H9 (cell line): ENCODE measurements at regions not wholly inside any gene's neighbourhood (a gene's known extent, or its start where the extent isn't known, plus 50 kb on each side); places are given as distances from the start of the nearest gene placed in this dataset.

ENCODE experiments used
- DNase-seq: peaks from one replicate; pipeline ENCODE4 v3.0.0-alpha.2; 2017
- H2AFZ ChIP-seq: one replicate; pipeline ENCODE4 v1.6.1; 2013; ENCODE audit warnings: mild to moderate bottlenecking, low read length, control low read depth, moderate library complexity
- H2AK5ac ChIP-seq: 2 replicates; pipeline ENCODE4 v1.6.1; 2013; ENCODE audit warnings: low read length, control low read depth, mixed read lengths; ENCODE audit not compliant: insufficient read length
- H2BK120ac ChIP-seq: one replicate; pipeline ENCODE4 v1.6.1; 2013; ENCODE audit warnings: low read depth, mild to moderate bottlenecking, low read length, control low read depth, inconsistent platforms; ENCODE audit not compliant: poor library complexity, severe bottlenecking
- H2BK12ac ChIP-seq: 2 replicates; pipeline ENCODE4 v1.6.1; 2013; ENCODE audit warnings: low read length, control low read depth, mixed read lengths, low read depth; ENCODE audit not compliant: insufficient read length
- H2BK15ac ChIP-seq: 2 replicates; pipeline ENCODE4 v1.6.1; 2013; ENCODE audit warnings: low read depth, low read length, control low read depth
- H2BK20ac ChIP-seq: one replicate; pipeline ENCODE4 v1.6.1; 2013; ENCODE audit warnings: low read depth, mild to moderate bottlenecking, low read length, control low read depth, inconsistent platforms; ENCODE audit not compliant: poor library complexity, severe bottlenecking
- H2BK5ac ChIP-seq: 2 replicates; pipeline ENCODE4 v1.6.1; 2013; ENCODE audit warnings: low read length, control low read depth, mixed read lengths; ENCODE audit not compliant: insufficient read length
- H3K14ac ChIP-seq: 2 replicates; pipeline ENCODE4 v1.6.1; 2013; ENCODE audit warnings: low read length, control low read depth; ENCODE audit not compliant: insufficient read depth
- H3K18ac ChIP-seq: 2 replicates; pipeline ENCODE4 v1.6.1; 2013; ENCODE audit warnings: low read depth, mild to moderate bottlenecking, mixed read lengths, low read length, control low read depth; ENCODE audit not compliant: insufficient read length
- H3K23ac ChIP-seq: 2 replicates; pipeline ENCODE4 v1.6.1; 2013; ENCODE audit warnings: low read length, control low read depth, mixed read lengths, low read depth; ENCODE audit not compliant: insufficient read length
- H3K23me2 ChIP-seq: 2 replicates; pipeline ENCODE4 v1.6.1; 2013; ENCODE audit warnings: low read depth, mild to moderate bottlenecking, mixed read lengths, low read length, control low read depth; ENCODE audit not compliant: insufficient read length, poor library complexity, severe bottlenecking
- H3K27ac ChIP-seq: 2 replicates; pipeline ENCODE4 v1.5.1; 2013; ENCODE audit warnings: low read length, control low read depth, mixed read lengths, low read depth; ENCODE audit not compliant: insufficient read length
- H3K27me3 ChIP-seq: 2 replicates; pipeline ENCODE4 v1.6.1; 2013; ENCODE audit warnings: low read length, control low read depth, inconsistent platforms; ENCODE audit not compliant: insufficient read depth
- H3K4ac ChIP-seq: 2 replicates; pipeline ENCODE4 v1.6.1; 2013; ENCODE audit warnings: low read depth, mild to moderate bottlenecking, control low read depth, inconsistent platforms, low read length, moderate library complexity
- H3K4me1 ChIP-seq: 2 replicates; pipeline ENCODE4 v1.6.1; 2013; ENCODE audit warnings: low read length, control low read depth, inconsistent platforms; ENCODE audit not compliant: insufficient read depth
- H3K4me2 ChIP-seq: 2 replicates; pipeline ENCODE4 v1.6.1; 2013; ENCODE audit warnings: low read length, control low read depth, mixed read lengths; ENCODE audit not compliant: insufficient read length, insufficient read depth
- H3K56ac ChIP-seq: 2 replicates; pipeline ENCODE4 v1.6.1; 2013; ENCODE audit warnings: low read depth, mild to moderate bottlenecking, mixed read lengths, low read length, control low read depth; ENCODE audit not compliant: insufficient read length
- H3K79me1 ChIP-seq: 2 replicates; pipeline ENCODE4 v1.6.1; 2013; ENCODE audit warnings: low read depth, mild to moderate bottlenecking, moderate library complexity, low read length, control low read depth, inconsistent platforms; ENCODE audit not compliant: insufficient read depth, poor library complexity, severe bottlenecking
- H3K79me2 ChIP-seq: 2 replicates; pipeline ENCODE4 v1.6.1; 2013; ENCODE audit warnings: low read length, control low read depth, inconsistent platforms; ENCODE audit not compliant: insufficient read depth
- H3K9ac ChIP-seq: 2 replicates; pipeline ENCODE4 v1.6.1; 2013; ENCODE audit warnings: low read length, control low read depth, mixed read lengths; ENCODE audit not compliant: insufficient read length; ENCODE audit errors: extremely low read depth
- H3K9me3 ChIP-seq: one replicate; pipeline ENCODE4 v1.6.1; 2013; ENCODE audit warnings: low read depth, low read length, inconsistent platforms; ENCODE audit not compliant: control insufficient read depth
- H3T11ph ChIP-seq: one replicate; pipeline ENCODE4 v1.6.1; 2013; ENCODE audit warnings: mild to moderate bottlenecking, low read length, control low read depth, inconsistent platforms
- H4K20me1 ChIP-seq: one replicate; pipeline ENCODE4 v1.6.1; 2013; ENCODE audit not compliant: control insufficient read depth, insufficient read length, insufficient read depth
- H4K5ac ChIP-seq: 2 replicates; pipeline ENCODE4 v1.6.1; 2013; ENCODE audit warnings: low read depth, mild to moderate bottlenecking, mixed read lengths, low read length, control low read depth; ENCODE audit not compliant: insufficient read length
- H4K8ac ChIP-seq: replicated peaks from 2 replicates; pipeline ENCODE4 v1.6.1; 2013; ENCODE audit warnings: low read length, control low read depth, mixed read lengths, low read depth; ENCODE audit not compliant: insufficient read length
- H4K91ac ChIP-seq: 2 replicates; pipeline ENCODE4 v1.6.1; 2013; ENCODE audit warnings: low read depth, mild to moderate bottlenecking, moderate library complexity, mixed read lengths, low read length, control low read depth; ENCODE audit not compliant: insufficient read length
- H3K27ac Mint-ChIP-seq, 3 experiments: 2 replicates in 2 of 3; 3 replicates in 1 of 3; pipeline ENCODE4 v1.8.0; 2020 to 2021; ENCODE audit warnings: mixed read lengths in 3 of 3, mild to moderate bottlenecking in 1 of 3, moderate library complexity in 1 of 3
- H3K27me3 Mint-ChIP-seq: 2 replicates; pipeline ENCODE4 v1.8.0; 2021; ENCODE audit warnings: low read depth, mild to moderate bottlenecking, moderate library complexity, mixed read lengths
- H3K36me3 Mint-ChIP-seq, 3 experiments: 2 replicates in 2 of 3; 3 replicates in 1 of 3; pipeline ENCODE4 v1.8.0; 2020 to 2021; ENCODE audit warnings: low read depth in 3 of 3, mixed read lengths in 3 of 3; ENCODE audit not compliant: insufficient read depth in 1 of 3
- H3K4me1 Mint-ChIP-seq, 2 experiments: 2 replicates each; pipeline ENCODE4 v1.8.0; 2020; ENCODE audit warnings: mixed read lengths in 2 of 2
- H3K4me3 Mint-ChIP-seq, 2 experiments: 2 replicates in 1 of 2; 3 replicates in 1 of 2; pipeline ENCODE4 v1.8.0; 2020 to 2021; ENCODE audit warnings: mild to moderate bottlenecking in 2 of 2, mixed read lengths in 2 of 2, moderate library complexity in 1 of 2
- H3K9me3 Mint-ChIP-seq, 2 experiments: 2 replicates in 1 of 2; 3 replicates in 1 of 2; pipeline ENCODE4 v1.8.0; 2020; ENCODE audit warnings: mild to moderate bottlenecking in 2 of 2, mixed read lengths in 2 of 2, moderate library complexity in 1 of 2
- CTCF ChIP-seq: fragments of 200-600 bp; sonication (generic); conservative IDR thresholded peaks from 3 replicates; pipeline ENCODE4 v1.8.0; 2021; ENCODE audit warnings: antibody characterized with exemption, mild to moderate bottlenecking
- WGBS: extraction: QIAGEN DNeasy Blood & Tissue Kit; methylation state at CpG from one replicate; pipeline ENCODE4 v1.1.7; 2013; ENCODE audit warnings: missing lambda C conversion rate, low lambda C conversion rate, mixed read lengths; ENCODE audit not compliant: insufficient read length; ENCODE audit errors: extremely low coverage; 5-methylcytosine and 5-hydroxymethylcytosine counted together

GRCh38 chr18:965921-966758 is 61.5 kb downstream of the ADCYAP1 start:
- DNase-seq, result no peak
- H3K9ac ChIP-seq, result no peak overlapping the region
- H3K79me1 ChIP-seq, result no peaks in the 10 kb centered on the region
- peaks cover 21 to 33% of the 10 kb centered on the region in 2 experiments for H3K9me3 Mint-ChIP-seq
- H2BK20ac ChIP-seq, result no peak overlapping the region
- no peaks in the 10 kb centered on the region for H3K79me2 ChIP-seq
- no peak overlapping the region for H2BK15ac ChIP-seq
- no peak overlapping the region for H4K5ac ChIP-seq
- no CpG with 5 or more reads among the region's 11 CpGs for WGBS
- H4K8ac ChIP-seq, result no peak overlapping the region
- H3K27me3 Mint-ChIP-seq, result peaks cover 18% of the 10 kb centered on the region
- H3K14ac ChIP-seq, result no peak overlapping the region
- no peaks in the 10 kb centered on the region for H3K9me3 ChIP-seq
- H3K36me3 Mint-ChIP-seq, result peaks cover 4 to 29% (median 24%) of the 10 kb centered on the region in 3 experiments
- H3K4me1 Mint-ChIP-seq, result peaks cover 5 to 9% of the 10 kb centered on the region in 2 experiments
- no peak overlapping the region for H2BK120ac ChIP-seq
- H3K27ac Mint-ChIP-seq, result no peak overlapping the region
- H3K18ac ChIP-seq, result no peak overlapping the region
- no peak overlapping the region for H3T11ph ChIP-seq
- H3K27ac ChIP-seq, result no peak overlapping the region
- H2BK5ac ChIP-seq, result no peak overlapping the region
- H2AK5ac ChIP-seq, result no peak overlapping the region
- H3K27me3 ChIP-seq, result no peaks in the 10 kb centered on the region
- H3K23me2 ChIP-seq, result no peaks in the 10 kb centered on the region
- peaks cover 3% of the 10 kb centered on the region for H4K20me1 ChIP-seq
- H3K56ac ChIP-seq, result no peak overlapping the region
- H3K4me2 ChIP-seq, result no peak overlapping the region
- no peak overlapping the region for H2AFZ ChIP-seq
- H2BK12ac ChIP-seq, result no peak overlapping the region
- H3K23ac ChIP-seq, result no peak overlapping the region
- no peak overlapping the region for H3K4me3 Mint-ChIP-seq
- no peak overlapping the region for H4K91ac ChIP-seq
- no peaks in the 10 kb centered on the region for H3K4me1 ChIP-seq
- TF ChIP-seq CTCF, result no peak
- H3K4ac ChIP-seq, result no peak overlapping the region
